ENCODE measurements at regions not wholly inside any gene's neighbourhood (a gene's known extent, or its start where the extent isn't known, plus 50 kb on each side); places are given as distances from the start of the nearest gene placed in this dataset.
"Not testable (repeated sequence)": the region's sequence is repeated elsewhere in the genome, so short reads cannot be mapped to it uniquely, and the experiment has no call there.

GRCh38 chr22:22960307-22960706 lies 72.7 kb downstream of the IGLL5 start:
- in situ Hi-C loops (cut with HindIII; ENCODE audit: low sequenced_read_pairs): no loop called here
- TF ChIP-seq CTCF (IDR thresholded peaks at IDR 0.05; ENCODE audit: low read depth, low read length): no peak
- no peak for DNase-seq (ENCODE audit: low read depth, low spot score)
- H3K4me3 ChIP-seq (ENCODE audit: low read depth, low read length): no peak overlapping the region

DNA sequence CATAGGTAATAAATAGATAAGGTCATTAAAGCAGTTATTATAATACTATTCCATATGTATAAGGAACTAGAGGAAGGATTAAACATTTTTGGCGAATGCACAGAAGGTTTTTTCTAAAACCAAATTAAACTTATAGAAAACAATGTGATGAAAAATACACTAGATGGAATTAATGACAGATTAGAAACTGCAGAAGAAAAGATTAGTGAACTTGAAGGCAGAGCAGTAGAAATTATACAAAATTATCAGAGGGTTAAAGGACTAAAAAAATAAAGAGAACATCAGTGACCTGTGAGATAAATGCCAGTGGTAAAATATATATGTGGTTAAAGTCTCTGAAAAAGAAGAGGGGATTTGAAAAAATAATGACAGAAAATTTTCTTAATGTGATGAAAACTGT lies 74.0 kb downstream of the IGLL5 start:
- DNase-seq (ENCODE audit: low read depth, low spot score): no peak
- no peak overlapping the region for H3K4me3 ChIP-seq (ENCODE audit: low read depth, low read length)
- in situ Hi-C loops (cut with HindIII; ENCODE audit: low sequenced_read_pairs): no loop called here
- no peak for TF ChIP-seq CTCF (IDR thresholded peaks at IDR 0.05; ENCODE audit: low read depth, low read length)

GRCh38 chr22:22968366-22968765 lies 80.8 kb downstream of the IGLL5 start:
- in situ Hi-C loops (cut with HindIII; ENCODE audit: low sequenced_read_pairs): no loop called here
- no peak overlapping the region for H3K4me3 ChIP-seq (ENCODE audit: low read depth, low read length)
- TF ChIP-seq CTCF (IDR thresholded peaks at IDR 0.05; ENCODE audit: low read depth, low read length): no peak
- no peak for DNase-seq (ENCODE audit: low read depth, low spot score)

DNA sequence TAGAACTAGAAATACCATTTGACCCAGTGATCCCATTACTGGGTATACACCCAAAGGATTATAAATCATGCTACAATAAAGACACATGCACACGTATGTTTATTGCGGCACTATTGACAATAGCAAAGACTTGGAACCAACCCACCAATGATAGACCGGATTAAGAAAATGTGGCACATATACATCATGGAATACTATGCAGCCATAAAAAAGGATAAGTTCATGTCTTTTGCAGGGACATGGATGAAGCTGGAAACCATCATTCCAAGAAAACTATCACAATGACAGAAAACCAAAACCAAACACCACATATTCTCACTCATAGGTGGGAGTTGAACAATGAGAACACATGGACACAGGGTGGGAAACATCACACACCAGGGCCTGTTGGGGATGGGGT lies 85.0 kb downstream of the IGLL5 start:
- H3K4me3 ChIP-seq (ENCODE audit: low read depth, low read length); in situ Hi-C loops (cut with HindIII; ENCODE audit: low sequenced_read_pairs); DNase-seq (ENCODE audit: low read depth, low spot score): not testable (repeated sequence)

DNA sequence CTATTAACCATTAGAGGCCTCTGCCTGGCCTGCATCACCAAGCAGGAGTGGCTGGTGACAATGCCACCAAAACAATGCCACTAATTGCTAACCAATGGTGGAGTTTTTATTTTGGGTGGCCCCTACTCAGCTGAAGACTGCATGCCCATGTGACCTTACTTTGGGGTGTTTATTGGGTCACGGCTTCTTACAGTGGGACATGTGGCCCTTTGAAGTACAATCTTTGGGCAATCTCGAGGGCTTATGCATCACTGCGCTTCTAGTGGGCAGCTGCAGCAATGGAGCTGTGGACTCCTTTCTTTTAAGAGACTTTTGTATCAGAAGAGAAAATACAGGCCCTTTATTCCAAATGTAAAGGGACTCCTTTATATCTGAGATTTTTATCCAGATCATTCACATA lies 85.7 kb downstream of the IGLL5 start:
- H3K4me3 ChIP-seq (ENCODE audit: low read depth, low read length): no peak overlapping the region
- no peak for TF ChIP-seq CTCF (IDR thresholded peaks at IDR 0.05; ENCODE audit: low read depth, low read length)
- in situ Hi-C loops (cut with HindIII; ENCODE audit: low sequenced_read_pairs): no loop called here
- DNase-seq (ENCODE audit: low read depth, low spot score): no peak

DNA sequence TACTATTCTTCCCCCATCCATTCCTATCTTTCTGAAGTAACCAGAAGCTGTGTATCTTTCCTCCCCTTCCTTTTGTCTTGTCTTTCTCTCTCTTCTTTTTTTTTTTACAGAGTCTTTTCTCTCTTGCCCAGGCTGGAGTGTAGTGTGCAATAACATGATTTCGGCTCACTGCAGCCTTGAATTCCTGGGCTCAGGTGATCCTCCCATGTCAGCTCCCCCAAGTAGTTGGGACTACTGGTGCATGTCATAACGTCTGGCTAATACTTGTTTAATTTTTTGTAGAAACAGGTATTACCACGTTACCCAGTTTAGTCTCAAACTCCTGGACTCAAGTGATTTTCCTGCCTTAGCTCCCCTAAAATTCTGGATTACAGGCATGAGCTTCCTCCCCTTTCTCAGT lies 86.5 kb downstream of the IGLL5 start:
- DNase-seq (ENCODE audit: low read depth, low spot score): no peak
- H3K4me3 ChIP-seq (ENCODE audit: low read depth, low read length): no peak overlapping the region
- in situ Hi-C loops (cut with HindIII; ENCODE audit: low sequenced_read_pairs): no loop called here
- TF ChIP-seq CTCF (IDR thresholded peaks at IDR 0.05; ENCODE audit: low read depth, low read length): no peak

DNA sequence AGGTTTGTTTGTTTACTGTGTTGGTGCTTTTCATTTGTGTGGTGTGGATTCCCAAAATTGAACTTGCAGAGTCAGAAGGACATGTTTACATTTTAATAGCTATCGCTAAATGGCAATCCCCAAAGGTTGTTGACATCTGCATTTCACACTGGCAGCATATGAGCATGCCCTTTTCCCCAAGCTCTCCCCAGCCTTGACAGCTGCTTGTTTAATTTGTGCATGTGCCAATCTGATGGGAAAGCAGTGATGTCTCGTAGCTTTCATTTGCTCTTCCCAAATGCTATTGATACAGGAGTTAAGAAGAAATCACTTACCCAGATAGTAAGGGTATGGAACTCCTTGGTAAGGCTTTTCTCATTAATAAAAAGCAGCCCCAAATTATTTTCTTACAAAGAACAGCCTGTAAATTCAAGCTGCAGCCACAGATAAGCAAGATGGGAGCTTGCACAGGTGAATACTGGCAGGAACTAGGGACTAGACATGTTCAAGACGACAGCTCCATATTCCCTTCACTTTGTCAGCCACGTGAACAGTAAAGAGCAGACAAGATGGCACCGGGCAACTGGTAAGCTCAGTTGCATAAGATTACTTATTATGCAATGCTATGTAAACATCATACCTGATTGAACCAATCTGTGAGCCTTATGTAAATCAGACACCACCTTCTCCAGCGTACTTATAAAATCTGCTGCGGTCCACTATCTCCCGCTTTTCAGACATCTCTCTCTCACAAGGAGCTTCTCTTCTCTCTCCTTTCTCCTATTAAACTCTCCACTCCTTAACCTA lies 87.4 kb downstream of the IGLL5 start:
- TF ChIP-seq CTCF (IDR thresholded peaks at IDR 0.05; ENCODE audit: low read depth, low read length): no peak
- in situ Hi-C loops (cut with HindIII; ENCODE audit: low sequenced_read_pairs): no loop called here

More for the DNA sequence above, 87.4 kb downstream of the IGLL5 start:
- DNase-seq (ENCODE audit: low read depth, low spot score): no peak
- no peak overlapping the region for H3K4me3 ChIP-seq (ENCODE audit: low read depth, low read length)
